NB4 (cell line): ENCODE measurements at regions not wholly inside any gene's neighbourhood (a gene's known extent, or its start where the extent isn't known, plus 50 kb on each side); places are given as distances from the start of the nearest gene placed in this dataset.
"Not testable (repeated sequence)": the region's sequence is repeated elsewhere in the genome, so short reads cannot be mapped to it uniquely, and the experiment has no call there.

Source experiments
- DNase-seq: peaks from one replicate; pipeline ENCODE4 v3.0.0; 2010; ENCODE audit warnings: low read depth
- H3K4me3 ChIP-seq: one replicate; pipeline ENCODE4 v1.5.1; 2011; ENCODE audit warnings: mild to moderate bottlenecking, low read depth, low read length, moderate library complexity
- CTCF ChIP-seq: IDR thresholded peaks from one replicate; pipeline ENCODE4 v1.5.1; 2012; ENCODE audit warnings: low read depth, low read length
- MAX ChIP-seq: IDR thresholded peaks from 2 replicates; pipeline ENCODE4 v1.6.1; 2011; ENCODE audit warnings: low read depth, low read length
- MYC ChIP-seq: IDR thresholded peaks from 2 replicates; pipeline ENCODE4 v1.6.1; 2011; ENCODE audit warnings: low read depth, low read length
- POLR2A ChIP-seq: IDR thresholded peaks from 2 replicates; pipeline ENCODE4 v1.6.1; 2011; ENCODE audit warnings: mild to moderate bottlenecking; ENCODE audit not compliant: insufficient read length; ENCODE audit errors: extremely low read depth

- no peak overlapping the region for H3K4me3 ChIP-seq
- DNase-seq, result no peak
- TF ChIP-seq POLR2A (no peak), MYC (no peak), CTCF (no peak), MAX (no peak)
Measured at GRCh38 chr10:76618641-76619040, 1019.0 kb downstream of the KCNMA1 start.

GRCh38 chr10:76618171-76618570 lies 1019.4 kb downstream of the KCNMA1 start:
- TF ChIP-seq POLR2A, result no peak
- TF ChIP-seq MYC, result no peak
- no peak for TF ChIP-seq CTCF
- no peak for TF ChIP-seq MAX
- no peak overlapping the region for H3K4me3 ChIP-seq
- no peak for DNase-seq

- DNase-seq, H3K4me3 ChIP-seq: not testable (repeated sequence)
Measured at GRCh38 chr10:76616666-76617065, 1020.9 kb downstream of the KCNMA1 start.

- no peak for DNase-seq
- H3K4me3 ChIP-seq, result no peak overlapping the region
- TF ChIP-seq MYC (no peak), POLR2A (no peak), MAX (no peak), CTCF (no peak)
Measured at GRCh38 chr10:76615049-76615448, 1022.6 kb downstream of the KCNMA1 start.
